PC-3 (cell line): ENCODE measurements at regions not wholly inside any gene's neighbourhood (a gene's known extent, or its start where the extent isn't known, plus 50 kb on each side); places are given as distances from the start of the nearest gene placed in this dataset.

Source experiments
- ATAC-seq: fragments of 200-7000 bp; cut with Tn5 transposase; 2 replicates; pipeline ENCODE4 v1.9.1; 2020; ENCODE audit warnings: mild to moderate bottlenecking, moderate library complexity
- BruUV-seq: library from RNA; stranded (reverse); fragments of 400-500 nt; replicated peaks from 2 replicates; lab custom pipeline; 2021; lab: Mats Ljungman, UMichigan
- CTCF ChIA-PET: fragments of 300-600 bp; sonication (Branson Sonifier 250); formaldehyde crosslinking; loops from one replicate; lab custom pipeline; 2022; ENCODE audit warnings: antibody characterized with exemption; lab: Charles Lee
- POLR2A ChIA-PET: fragments of 300-600 bp; sonication (Branson Sonifier 250); formaldehyde crosslinking; loops from one replicate; lab custom pipeline; 2022; ENCODE audit warnings: antibody characterized with exemption; ENCODE audit not compliant: unreplicated experiment; lab: Charles Lee
- DNase-seq: peaks from one replicate; pipeline ENCODE4 v3.0.0-alpha.2; 2015
- H2AFZ ChIP-seq: fragments of 300-600 bp; sonication (generic); 2 replicates; pipeline ENCODE4 v1.6.0; 2016; ENCODE audit warnings: antibody characterized with exemption, low read length
- H3F3A ChIP-seq: fragments of 300-600 bp; sonication (generic); one replicate; pipeline ENCODE4 v1.6.0; 2017; ENCODE audit warnings: antibody characterized with exemption, low read length, control low read depth, mild to moderate bottlenecking; ENCODE audit not compliant: unreplicated experiment
- H3K27ac ChIP-seq: fragments of 300-600 bp; sonication (generic); 2 replicates; pipeline ENCODE4 v1.5.1; 2016; ENCODE audit warnings: mild to moderate bottlenecking, low read length
- H3K27me3 ChIP-seq: fragments of 300-600 bp; sonication (generic); 2 replicates; pipeline ENCODE4 v1.6.1; 2016; ENCODE audit warnings: low read length, mixed read lengths
- H3K36me3 ChIP-seq: fragments of 300-600 bp; sonication (generic); 2 replicates; pipeline ENCODE4 v1.6.1; 2016; ENCODE audit warnings: low read depth, mixed run types, low read length, mixed read lengths
- H3K4me1 ChIP-seq: fragments of 300-600 bp; sonication (generic); 2 replicates; pipeline ENCODE4 v1.5.1; 2016; ENCODE audit warnings: low read length; ENCODE audit not compliant: insufficient read depth
- H3K4me2 ChIP-seq: fragments of 300-600 bp; sonication (generic); 2 replicates; pipeline ENCODE4 v1.6.0; 2016; ENCODE audit warnings: low read length
- H3K4me3 ChIP-seq: fragments of 300-600 bp; sonication (generic); 2 replicates; pipeline ENCODE4 v1.5.1; 2016; ENCODE audit warnings: mild to moderate bottlenecking, low read length, mixed read lengths
- H3K79me2 ChIP-seq: fragments of 300-600 bp; sonication (generic); 2 replicates; pipeline ENCODE4 v1.6.1; 2017; ENCODE audit warnings: low read length, mixed read lengths
- H3K9ac ChIP-seq: fragments of 300-600 bp; sonication (generic); 2 replicates; pipeline ENCODE4 v1.6.0; 2016; ENCODE audit warnings: mild to moderate bottlenecking, low read length
- H3K9me2 ChIP-seq: fragments of 300-600 bp; sonication (generic); replicated peaks from 2 replicates; pipeline ENCODE4 v1.6.1; 2016; ENCODE audit warnings: mixed run types, low read length, mixed read lengths
- H3K9me3 ChIP-seq: fragments of 300-600 bp; sonication (generic); 2 replicates; pipeline ENCODE4 v1.6.1; 2016; ENCODE audit warnings: low read length, mixed read lengths
- H4K20me1 ChIP-seq: fragments of 300-600 bp; sonication (generic); 2 replicates; pipeline ENCODE4 v1.6.1; 2016; ENCODE audit warnings: low read length, mixed read lengths
- EZH2 ChIP-seq: fragments of 300-600 bp; sonication (generic); IDR thresholded peaks from one replicate; pipeline ENCODE4 v1.6.1; 2017; ENCODE audit warnings: antibody characterized with exemption, mild to moderate bottlenecking, low read length; ENCODE audit not compliant: unreplicated experiment
- EZH2phosphoT487 ChIP-seq: fragments of 300-600 bp; sonication (generic); IDR thresholded peaks from 2 replicates; pipeline ENCODE4 v1.6.1; 2018; ENCODE audit warnings: mild to moderate bottlenecking, antibody characterized with exemption, low read length, borderline replicate concordance
- intact Hi-C: fragments of 100-400 bp; cut with micrococcal nuclease; formaldehyde crosslinking; loops from 2 replicates; pipeline ENCODE4 v1.9.0; 2023
- TF ChIP-seq, protein P1 (sequence below): fragments of 300-600 bp; sonication (generic); conservative IDR thresholded peaks from 2 replicates; pipeline ENCODE4 v1.5.1; 2017; ENCODE audit warnings: antibody characterized with exemption, low read depth, mild to moderate bottlenecking, low read length

DNA sequence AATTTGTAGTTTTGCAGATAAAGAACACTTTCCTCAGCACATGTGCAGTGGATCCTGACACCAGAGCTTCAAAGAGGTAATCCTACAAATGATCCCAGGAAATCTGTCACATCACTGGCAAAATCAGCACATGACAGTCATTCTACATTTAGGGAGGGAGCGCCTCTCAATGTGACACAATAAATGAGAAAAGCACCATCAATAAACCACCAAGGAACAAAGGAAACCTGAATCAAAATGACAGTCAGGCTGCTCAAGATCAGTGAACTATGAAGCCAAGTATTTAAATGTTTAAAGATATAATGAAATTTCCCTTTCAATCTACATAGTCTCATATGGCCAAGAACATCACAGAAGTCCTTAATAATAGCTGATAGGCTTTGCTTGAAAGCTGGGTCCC, 119.5 kb downstream of the LRRN1 start:
- TF ChIP-seq EZH2phosphoT487 (no peak), EZH2 (no peak)
- TF ChIP-seq, protein P1, sequence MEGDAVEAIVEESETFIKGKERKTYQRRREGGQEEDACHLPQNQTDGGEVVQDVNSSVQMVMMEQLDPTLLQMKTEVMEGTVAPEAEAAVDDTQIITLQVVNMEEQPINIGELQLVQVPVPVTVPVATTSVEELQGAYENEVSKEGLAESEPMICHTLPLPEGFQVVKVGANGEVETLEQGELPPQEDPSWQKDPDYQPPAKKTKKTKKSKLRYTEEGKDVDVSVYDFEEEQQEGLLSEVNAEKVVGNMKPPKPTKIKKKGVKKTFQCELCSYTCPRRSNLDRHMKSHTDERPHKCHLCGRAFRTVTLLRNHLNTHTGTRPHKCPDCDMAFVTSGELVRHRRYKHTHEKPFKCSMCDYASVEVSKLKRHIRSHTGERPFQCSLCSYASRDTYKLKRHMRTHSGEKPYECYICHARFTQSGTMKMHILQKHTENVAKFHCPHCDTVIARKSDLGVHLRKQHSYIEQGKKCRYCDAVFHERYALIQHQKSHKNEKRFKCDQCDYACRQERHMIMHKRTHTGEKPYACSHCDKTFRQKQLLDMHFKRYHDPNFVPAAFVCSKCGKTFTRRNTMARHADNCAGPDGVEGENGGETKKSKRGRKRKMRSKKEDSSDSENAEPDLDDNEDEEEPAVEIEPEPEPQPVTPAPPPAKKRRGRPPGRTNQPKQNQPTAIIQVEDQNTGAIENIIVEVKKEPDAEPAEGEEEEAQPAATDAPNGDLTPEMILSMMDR, result no peak
- Histone ChIP-seq H3K9ac (no peak overlapping the region), H3K4me2 (no peak overlapping the region), H3K4me3 (no peak overlapping the region), H3F3A (no peaks in the 10 kb centered on the region), H3K79me2 (no peaks in the 10 kb centered on the region), H4K20me1 (no peaks in the 10 kb centered on the region), H3K36me3 (no peaks in the 10 kb centered on the region), H3K4me1 (no peaks in the 10 kb centered on the region), H3K27ac (no peak overlapping the region), H2AFZ (no peak overlapping the region), H3K9me3 (peaks cover 25% of the 10 kb centered on the region; the same call in 1 of the 2 replicates), H3K9me2 (no peaks in the 10 kb centered on the region), H3K27me3 (no peaks in the 10 kb centered on the region)
- CTCF ChIA-PET, result no interaction called here
- ATAC-seq, result no peak
- BruUV-seq, result no TSS peak
- POLR2A ChIA-PET, result no interaction called here
- intact Hi-C loops, result no loop called here
- DNase-seq, result no peak

DNA sequence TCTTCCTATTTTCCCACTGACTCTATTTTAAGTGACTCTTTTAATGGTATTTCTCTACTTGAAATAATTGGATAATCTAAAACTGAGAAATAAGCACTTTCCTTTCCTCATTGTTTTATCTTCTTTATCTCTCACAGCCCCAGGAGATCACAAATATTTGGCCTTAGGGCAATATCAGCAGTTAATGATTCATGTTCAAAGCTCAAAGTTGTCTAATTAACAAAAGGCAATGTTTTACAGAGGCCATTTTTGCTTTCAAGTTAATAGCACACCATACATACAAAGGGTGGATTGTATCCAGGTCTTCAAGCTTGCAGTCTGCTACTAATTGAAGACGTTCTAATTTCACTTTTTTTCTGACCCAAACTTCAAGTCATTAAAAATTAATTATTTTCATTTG, 120.1 kb downstream of the LRRN1 start:
- no peak overlapping the region for H3K27ac ChIP-seq
- H3K9me3 ChIP-seq, result peaks cover 30% of the 10 kb centered on the region; the same call in 1 of the 2 replicates
- no peaks in the 10 kb centered on the region for H3K9me2 ChIP-seq
- no peak overlapping the region for H3K4me2 ChIP-seq
- intact Hi-C loops, result no loop called here
- DNase-seq (no peak), ATAC-seq (no peak)
- no peak overlapping the region for H3K9ac ChIP-seq
- no peaks in the 10 kb centered on the region for H3K36me3 ChIP-seq
- no peaks in the 10 kb centered on the region for H3K4me1 ChIP-seq
- H3F3A ChIP-seq, result no peaks in the 10 kb centered on the region
- ChIA-PET CTCF (no interaction called here), POLR2A (no interaction called here)
- no peaks in the 10 kb centered on the region for H4K20me1 ChIP-seq
- no peaks in the 10 kb centered on the region for H3K27me3 ChIP-seq
- no TSS peak for BruUV-seq
- H2AFZ ChIP-seq, result no peak overlapping the region
- H3K79me2 ChIP-seq, result no peaks in the 10 kb centered on the region
- TF ChIP-seq EZH2phosphoT487 (no peak), EZH2 (no peak)
- TF ChIP-seq, protein P1, result no peak
- H3K4me3 ChIP-seq, result no peak overlapping the region

DNA sequence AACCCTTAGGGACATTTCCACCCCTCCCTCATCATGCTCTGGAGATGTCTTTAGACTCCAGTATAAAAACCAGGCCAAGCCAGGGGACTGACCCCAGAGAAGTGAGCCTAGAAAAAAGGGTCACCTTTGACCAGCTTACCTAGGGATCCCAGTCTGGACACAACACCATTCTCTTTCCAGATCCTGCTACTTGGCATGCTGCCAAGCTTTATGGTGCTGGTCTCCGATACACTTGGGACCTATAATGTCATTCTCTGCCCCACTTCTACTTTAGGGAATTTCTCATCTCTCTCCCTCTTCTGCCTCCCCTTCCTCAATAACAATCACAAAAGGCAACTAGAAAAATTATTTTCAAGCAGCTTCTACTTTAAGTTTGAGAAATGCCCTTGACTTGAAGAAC, 124.4 kb downstream of the LRRN1 start:
- CTCF ChIA-PET, result no interaction called here

More for the DNA sequence above, 124.4 kb downstream of the LRRN1 start:
- no peaks in the 10 kb centered on the region for H3K27me3 ChIP-seq
- ATAC-seq, result no peak
- H3K4me1 ChIP-seq, result no peaks in the 10 kb centered on the region
- POLR2A ChIA-PET, result no interaction called here
- H3K27ac ChIP-seq, result no peak overlapping the region
- no peak overlapping the region for H3K4me3 ChIP-seq
- H4K20me1 ChIP-seq, result no peaks in the 10 kb centered on the region
- TF ChIP-seq, protein P1, result no peak
- TF ChIP-seq EZH2phosphoT487 (no peak), EZH2 (no peak)
- H3K36me3 ChIP-seq, result no peaks in the 10 kb centered on the region
- no peak for DNase-seq
- H3K9me3 ChIP-seq, result peaks cover 30% of the 10 kb centered on the region; the same call in 1 of the 2 replicates
- no peaks in the 10 kb centered on the region for H3K9me2 ChIP-seq
- H3K9ac ChIP-seq, result no peak overlapping the region
- no peaks in the 10 kb centered on the region for H3K79me2 ChIP-seq
- intact Hi-C loops, result no loop called here
- BruUV-seq, result no TSS peak
- no peaks in the 10 kb centered on the region for H3F3A ChIP-seq
- no peak overlapping the region for H2AFZ ChIP-seq
- no peak overlapping the region for H3K4me2 ChIP-seq
